Hindlimb muscle (tissue), 1 donor: ENCODE measurements at regions not wholly inside any gene's neighbourhood (a gene's known extent, or its start where the extent isn't known, plus 50 kb on each side); places are given as distances from the start of the nearest gene placed in this dataset.
"Not testable (repeated sequence)": the region's sequence is repeated elsewhere in the genome, so short reads cannot be mapped to it uniquely, and the experiment has no call there.

Source experiments
- DNase-seq: peaks from one replicate; pipeline ENCODE4 v3.0.0-alpha.2; 2013

DNA sequence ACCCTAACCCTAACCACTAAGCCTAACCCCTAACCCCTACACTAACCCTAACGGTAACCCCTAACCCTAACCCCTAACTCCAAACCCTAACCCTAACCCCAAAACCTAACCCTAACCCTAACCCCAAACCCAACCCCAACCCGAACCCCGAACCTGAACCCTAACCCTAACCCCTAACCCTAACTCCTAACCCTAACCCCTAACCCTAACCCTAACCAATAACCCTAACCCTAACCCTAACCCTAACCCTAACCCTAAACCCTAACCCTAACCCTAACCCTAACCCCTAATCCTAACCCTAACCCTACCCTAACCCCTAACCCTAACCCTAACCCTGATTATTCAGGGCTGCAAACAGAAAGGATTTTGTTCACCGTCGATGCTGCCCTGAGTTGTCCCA is 144.6 kb upstream of the DUSP22 start:
- not testable (repeated sequence) for DNase-seq

GRCh38 chr6:148051-148984 is 144.0 kb upstream of the DUSP22 start:
- not testable (repeated sequence) for DNase-seq

DNA sequence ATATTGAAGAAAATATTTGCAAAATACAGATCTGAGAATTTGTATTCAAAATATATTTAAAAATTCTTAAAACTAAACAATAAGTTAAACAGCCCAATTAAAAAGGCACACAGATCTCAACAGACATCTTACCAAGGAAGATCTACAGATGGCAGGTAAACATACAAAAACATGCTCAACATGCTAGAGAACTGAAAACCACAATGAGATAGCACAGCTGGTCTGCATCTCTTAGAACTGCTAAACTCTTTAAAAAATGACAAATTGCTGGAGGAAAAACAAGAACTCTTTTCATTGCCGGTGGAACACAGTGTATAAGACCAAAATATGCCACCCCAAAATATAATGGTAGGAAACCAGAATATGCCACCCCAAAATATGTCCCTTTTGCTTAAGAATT is 142.1 kb upstream of the DUSP22 start:
- not testable (repeated sequence) for DNase-seq

DNA sequence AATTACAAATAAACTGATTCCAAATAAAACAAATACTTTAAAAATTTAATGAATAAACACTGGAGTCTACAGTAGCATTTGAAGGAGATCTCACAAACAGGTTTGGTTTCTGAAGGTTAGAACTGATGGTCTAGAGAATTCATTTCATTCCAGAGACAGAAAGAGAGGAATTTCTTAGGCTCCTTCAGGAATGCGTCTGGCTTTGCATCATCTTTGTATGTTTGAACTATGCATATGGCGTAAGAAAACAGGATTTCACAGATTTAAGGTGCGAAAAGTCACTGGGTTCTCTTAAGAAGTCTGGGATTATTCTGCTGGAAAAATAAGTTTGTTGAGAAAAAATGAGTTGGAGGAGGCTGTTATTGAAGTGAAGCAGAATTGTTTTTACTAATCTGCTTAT is 139.9 kb upstream of the DUSP22 start:
- not testable (repeated sequence) for DNase-seq

- not testable (repeated sequence) for DNase-seq
These were observed 139.3 kb upstream of the DUSP22 start for GRCh38 chr6:153026-153425.

DNA sequence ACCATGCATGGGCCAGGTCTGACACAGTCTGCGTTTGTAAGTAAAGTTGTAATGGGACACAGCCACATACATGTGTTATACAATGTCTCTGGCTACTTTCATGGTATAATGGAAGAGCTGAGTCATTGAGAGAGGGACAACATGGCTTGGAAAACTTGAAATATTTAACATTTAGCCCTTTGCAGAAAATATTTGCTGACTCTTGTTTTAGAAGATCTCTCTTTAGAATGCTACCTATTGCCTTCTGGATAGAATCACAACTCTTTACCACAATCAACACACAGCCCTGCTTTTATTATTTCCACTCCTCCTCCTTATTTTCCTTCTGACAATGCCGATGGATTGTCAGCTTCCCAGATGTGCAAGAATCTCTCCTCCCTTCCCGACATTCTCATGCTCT is 138.4 kb upstream of the DUSP22 start:
- DNase-seq = not testable (repeated sequence)

GRCh38 chr6:154321-155092 is 137.8 kb upstream of the DUSP22 start:
- not testable (repeated sequence) for DNase-seq

DNA sequence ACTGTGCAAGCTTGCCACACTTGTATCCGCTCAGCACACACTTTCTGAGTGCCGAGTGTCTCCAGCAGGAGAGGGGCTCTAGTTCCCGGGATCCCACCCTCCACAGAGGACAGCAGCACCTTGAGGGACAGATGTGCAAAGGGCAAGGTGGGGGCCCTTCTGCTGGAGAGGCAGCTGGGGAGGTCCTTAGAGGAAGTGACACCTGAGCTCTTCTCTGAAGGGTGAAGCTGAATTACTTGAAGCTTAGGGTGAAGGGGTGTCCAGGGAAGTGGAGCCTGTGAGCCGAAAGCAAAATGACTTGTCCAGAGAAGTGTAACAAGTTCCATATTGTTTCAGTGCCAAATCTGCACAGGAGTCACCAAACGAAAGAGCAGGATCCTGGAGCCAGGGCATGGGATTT is 136.3 kb upstream of the DUSP22 start:
- DNase-seq = no peak

DNA sequence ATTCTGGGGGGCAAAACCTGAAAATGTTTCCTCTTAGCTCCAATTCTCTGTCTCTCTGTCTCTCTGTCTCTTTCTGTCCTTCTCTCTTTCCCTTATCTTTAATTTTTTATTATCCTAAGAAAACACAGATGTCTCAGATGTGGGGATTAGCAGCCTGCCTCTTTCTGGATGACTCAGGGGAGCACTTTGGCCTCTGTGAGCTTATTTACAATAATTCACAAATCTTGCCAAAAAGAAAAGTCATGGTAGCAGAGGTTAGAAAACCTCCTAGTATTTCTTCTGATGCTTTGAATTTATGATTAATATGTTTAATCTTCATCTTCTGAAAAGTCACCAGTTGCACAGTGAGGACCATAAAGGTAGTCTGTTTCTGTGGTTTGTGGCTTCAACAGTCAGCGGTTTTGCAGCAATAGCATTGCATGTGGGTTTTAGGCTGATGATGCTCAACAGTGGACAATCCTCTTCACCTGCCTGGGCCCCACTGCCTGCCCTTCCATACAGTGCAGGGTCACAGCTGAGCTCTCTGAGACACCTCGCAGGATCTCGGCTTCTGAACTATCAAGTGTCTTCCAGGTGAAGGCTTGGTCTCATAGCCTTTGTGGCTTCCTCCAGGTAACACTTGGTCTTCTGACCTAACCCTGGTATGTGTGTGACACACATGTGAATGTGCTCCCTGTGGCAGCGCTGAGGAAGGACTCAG is 135.7 kb upstream of the DUSP22 start:
- not testable (repeated sequence) for DNase-seq

GRCh38 chr6:157176-157575 is 135.1 kb upstream of the DUSP22 start:
- not testable (repeated sequence) for DNase-seq

- DNase-seq = not testable (repeated sequence)
These were observed 130.6 kb upstream of the DUSP22 start for GRCh38 chr6:161657-162056.

GRCh38 chr6:164720-165119 is 127.6 kb upstream of the DUSP22 start:
- DNase-seq = no peak

GRCh38 chr6:165263-165662 is 127.0 kb upstream of the DUSP22 start:
- no peak for DNase-seq

DNA sequence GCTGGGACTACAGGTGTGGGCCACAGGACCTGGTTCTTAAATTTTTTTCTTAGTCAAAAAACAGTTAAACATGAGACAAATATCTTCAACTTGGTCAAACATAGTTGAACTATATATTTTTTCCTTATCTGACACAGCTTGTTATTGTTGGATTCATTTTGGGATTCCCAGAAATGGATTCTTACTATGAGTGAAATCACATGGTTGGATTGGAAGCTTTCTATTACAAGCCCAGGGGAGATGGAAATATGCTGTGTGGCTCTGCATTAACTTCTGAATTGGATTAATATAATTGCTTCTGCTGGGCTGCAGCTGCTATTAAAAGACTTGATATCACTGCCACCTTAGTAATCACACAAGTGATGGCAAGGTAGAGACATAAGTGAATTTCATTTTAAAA is 126.4 kb upstream of the DUSP22 start:
- DNase-seq = no peak

GRCh38 chr6:168865-169455 is 123.3 kb upstream of the DUSP22 start:
- DNase-seq = no peak

DNA sequence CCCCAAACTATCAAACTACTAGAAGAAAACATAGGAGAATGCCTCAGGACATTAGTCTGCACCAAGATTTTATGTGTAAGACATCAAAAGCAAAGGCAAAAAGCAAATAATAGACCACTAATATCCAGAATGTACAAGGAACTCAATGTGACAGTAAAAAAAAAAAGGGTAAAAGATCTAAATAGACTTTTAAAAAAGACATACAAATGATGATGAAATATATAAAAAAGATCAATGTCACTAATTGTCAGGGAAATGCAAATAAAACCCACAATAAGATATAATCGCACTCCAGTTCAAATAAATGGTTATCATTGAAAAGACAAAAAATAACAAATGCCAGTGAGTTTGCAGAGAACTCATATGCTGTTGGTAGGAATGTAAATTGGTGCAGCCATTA is 118.3 kb upstream of the DUSP22 start:
- no peak for DNase-seq

DNA sequence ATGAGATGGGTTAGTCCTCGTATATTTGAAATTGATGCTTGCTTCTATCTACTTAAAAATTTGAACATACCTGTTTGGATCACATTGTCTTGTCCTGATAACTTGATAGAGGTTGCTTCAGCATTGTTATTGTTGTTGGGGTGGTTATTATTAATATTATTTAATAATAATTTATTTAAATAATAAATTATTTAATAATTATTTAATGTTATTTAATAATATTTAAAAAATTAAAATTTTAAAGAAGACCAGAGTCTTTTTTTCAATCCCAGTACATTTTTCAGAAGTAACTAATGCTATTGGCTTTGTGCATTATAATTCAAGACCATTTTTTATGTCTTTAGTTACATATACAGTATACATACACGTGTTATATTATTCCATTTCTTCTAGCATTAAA is 116.6 kb upstream of the DUSP22 start:
- no peak for DNase-seq

DNA sequence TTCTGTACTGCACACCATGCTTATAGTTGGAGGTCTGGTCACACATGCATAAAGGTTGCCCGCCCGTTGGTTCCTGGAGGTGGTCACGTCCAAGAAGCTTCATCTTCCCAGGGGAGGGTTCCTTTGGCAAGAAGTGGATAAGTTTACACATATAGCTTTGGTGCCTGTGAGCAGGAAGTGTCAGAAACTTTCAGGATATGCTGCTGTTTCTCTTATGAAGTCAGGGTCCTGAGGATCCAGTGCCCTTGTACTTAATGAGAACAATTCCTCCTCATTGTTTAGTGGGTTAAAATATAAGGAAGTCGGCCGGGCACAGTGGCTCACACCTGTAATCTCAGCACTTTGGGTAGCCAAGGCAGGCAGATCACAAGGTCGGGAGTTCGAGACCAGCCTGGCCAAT is 115.5 kb upstream of the DUSP22 start:
- DNase-seq = no peak

- DNase-seq = no peak
These were observed 114.2 kb upstream of the DUSP22 start for GRCh38 chr6:178119-178518.

DNA sequence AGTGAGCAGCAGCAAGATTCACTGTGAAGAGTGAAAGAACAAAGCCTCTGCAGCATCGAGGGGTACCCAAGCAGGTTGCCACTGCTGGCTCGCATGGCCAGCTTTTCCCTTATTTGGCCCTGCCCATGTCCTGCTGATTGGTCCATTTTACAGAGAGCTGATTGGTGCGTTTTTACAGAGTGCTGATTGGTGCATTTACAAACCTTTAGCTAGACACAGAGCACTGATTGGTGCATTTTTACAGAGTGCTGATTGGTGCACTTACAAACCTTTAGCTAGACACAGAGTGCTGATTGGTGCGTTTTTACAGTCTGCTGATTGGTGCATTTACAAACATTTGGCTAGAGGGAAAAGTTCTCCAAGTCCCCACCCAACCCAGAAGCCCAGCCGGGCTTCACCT is 113.4 kb upstream of the DUSP22 start:
- not testable (repeated sequence) for DNase-seq

DNA sequence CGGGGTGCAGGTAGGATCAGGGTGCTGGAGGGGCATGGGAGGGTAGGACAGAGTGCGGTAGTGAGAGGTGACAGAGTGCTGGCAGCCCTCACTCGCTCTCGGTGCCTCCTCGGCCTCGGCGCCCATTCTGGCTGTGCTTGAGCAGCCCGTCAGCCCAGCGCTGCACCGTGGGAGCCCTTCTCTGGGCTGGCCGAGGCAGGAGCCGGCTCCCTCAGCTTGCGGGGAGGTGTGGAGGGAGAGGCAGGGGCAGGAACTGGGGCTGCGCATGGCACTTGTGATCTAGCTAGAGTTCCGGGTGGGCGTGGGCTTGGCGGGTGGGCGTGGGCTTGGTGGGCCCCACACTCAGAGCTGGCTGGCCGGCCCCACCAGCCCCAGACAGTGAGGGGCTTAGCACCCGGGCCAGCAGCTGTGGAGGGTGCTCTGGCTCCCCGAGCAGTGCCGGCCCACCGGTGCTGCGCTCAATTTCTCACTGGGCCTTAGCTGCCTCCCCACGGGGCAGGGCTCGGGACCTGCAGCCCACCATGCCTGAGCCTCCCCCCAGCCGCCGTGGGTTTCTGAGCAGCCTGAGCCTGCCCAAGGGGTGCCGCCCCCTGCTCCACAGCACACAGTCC is 112.8 kb upstream of the DUSP22 start:
- DNase-seq = no peak

DNA sequence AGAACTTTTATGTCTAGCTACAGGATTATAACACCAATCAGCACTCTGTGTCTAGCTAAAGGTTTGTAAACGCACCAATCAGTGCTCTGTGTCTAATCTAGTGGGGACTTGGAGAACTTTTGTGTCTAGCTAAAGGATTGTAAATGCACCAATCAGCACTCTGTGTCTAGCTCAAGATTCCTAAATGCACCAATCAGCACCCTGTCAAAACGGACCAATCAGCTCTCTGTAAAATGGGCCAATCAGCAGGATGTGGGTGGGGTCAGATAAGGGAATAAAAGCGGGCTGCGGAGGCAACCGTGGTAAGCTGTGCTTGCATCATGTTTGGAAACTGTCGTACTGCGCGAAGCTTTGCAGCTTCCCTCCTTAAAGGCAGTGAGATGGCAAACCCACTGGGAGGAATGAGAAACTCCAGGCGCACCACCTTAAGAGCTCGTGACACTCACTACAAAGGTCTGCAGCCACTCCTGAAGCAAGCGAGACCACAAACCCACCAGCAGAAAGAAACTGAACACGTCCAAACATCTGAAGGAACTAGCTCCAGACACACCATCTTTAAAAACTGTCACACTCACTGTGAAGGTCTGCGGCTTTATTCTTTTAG is 112.1 kb upstream of the DUSP22 start:
- DNase-seq = not testable (repeated sequence)
